GM23338 (cell line): ENCODE measurements at regions not wholly inside any gene's neighbourhood (a gene's known extent, or its start where the extent isn't known, plus 50 kb on each side); places are given as distances from the start of the nearest gene placed in this dataset.
A peak's percentile ranks its signal among the peaks of the same experiment; 100 is the strongest.
"Not testable (repeated sequence)": the region's sequence is repeated elsewhere in the genome, so short reads cannot be mapped to it uniquely, and the experiment has no call there.

ENCODE experiments used
- ATAC-seq: fragments of 200-7000 bp; cut with Tn5 transposase; 3 replicates; pipeline ENCODE4 v1.9.1; 2020
- DNase-seq: peaks from one replicate; pipeline ENCODE4 v3.0.0-alpha.2; 2015; ENCODE audit warnings: low spot score
- H2AFZ ChIP-seq: fragments of 200-600 bp; sonication (generic); 2 replicates; pipeline ENCODE4 v1.8.0; 2016; ENCODE audit warnings: antibody characterized with exemption, mild to moderate bottlenecking, moderate library complexity
- H3F3A ChIP-seq: fragments of 200-600 bp; sonication (generic); replicated peaks from 2 replicates; pipeline ENCODE4 v1.8.0; 2017; ENCODE audit warnings: antibody characterized with exemption, mixed run types, low read depth
- H3K27ac ChIP-seq: fragments of 200-600 bp; sonication (generic); 2 replicates; pipeline ENCODE4 v1.6.1; 2016; ENCODE audit warnings: low read depth
- H3K27me3 ChIP-seq: fragments of 200-600 bp; sonication (generic); 2 replicates; pipeline ENCODE4 v1.8.0; 2016; ENCODE audit warnings: mild to moderate bottlenecking, mixed run types, moderate library complexity; ENCODE audit not compliant: insufficient read depth
- H3K36me3 ChIP-seq: fragments of 200-600 bp; sonication (generic); 2 replicates; pipeline ENCODE4 v1.8.0; 2016; ENCODE audit warnings: mild to moderate bottlenecking; ENCODE audit not compliant: insufficient read depth
- H3K4me1 ChIP-seq: fragments of 200-600 bp; sonication (generic); 2 replicates; pipeline ENCODE4 v1.8.0; 2016; ENCODE audit warnings: mild to moderate bottlenecking, moderate library complexity; ENCODE audit not compliant: insufficient read depth
- H3K4me2 ChIP-seq: fragments of 200-600 bp; sonication (generic); 2 replicates; pipeline ENCODE4 v1.7.1; 2017; ENCODE audit warnings: mixed run types
- H3K4me3 ChIP-seq: fragments of 200-600 bp; sonication (generic); 2 replicates; pipeline ENCODE4 v1.6.1; 2016; ENCODE audit warnings: mixed run types
- H3K79me2 ChIP-seq: fragments of 200-600 bp; sonication (generic); replicated peaks from 2 replicates; pipeline ENCODE4 v1.8.0; 2017; ENCODE audit warnings: mild to moderate bottlenecking; ENCODE audit not compliant: insufficient read depth
- H3K9me2 ChIP-seq: fragments of 200-600 bp; sonication (generic); 2 replicates; pipeline ENCODE4 v1.8.0; 2017; ENCODE audit not compliant: insufficient read depth
- H4K20me1 ChIP-seq: fragments of 200-600 bp; sonication (generic); replicated peaks from 2 replicates; pipeline ENCODE4 v1.8.0; 2017; ENCODE audit warnings: mild to moderate bottlenecking; ENCODE audit not compliant: insufficient read depth
- H3K27ac Mint-ChIP-seq: 2 replicates; pipeline ENCODE4 v1.8.0; 2020; ENCODE audit warnings: inconsistent platforms, mild to moderate bottlenecking, moderate library complexity, mixed read lengths
- H3K27me3 Mint-ChIP-seq: 3 replicates; pipeline ENCODE4 v1.8.0; 2022; ENCODE audit warnings: low read depth, mild to moderate bottlenecking, moderate library complexity, mixed read lengths, inconsistent platforms; ENCODE audit not compliant: insufficient read depth, poor library complexity
- H3K36me3 Mint-ChIP-seq: 3 replicates; pipeline ENCODE4 v1.8.0; 2021; ENCODE audit warnings: low read depth, mild to moderate bottlenecking, inconsistent platforms, moderate library complexity, mixed read lengths
- H3K4me1 Mint-ChIP-seq: 3 replicates; pipeline ENCODE4 v1.8.0; 2020; ENCODE audit warnings: mild to moderate bottlenecking, inconsistent platforms, mixed read lengths
- H3K4me3 Mint-ChIP-seq: 3 replicates; pipeline ENCODE4 v1.8.0; 2021; ENCODE audit warnings: moderate library complexity, mild to moderate bottlenecking, inconsistent platforms, mixed read lengths
- H3K9me3 Mint-ChIP-seq: 3 replicates; pipeline ENCODE4 v1.8.0; 2020; ENCODE audit warnings: moderate library complexity, mild to moderate bottlenecking, inconsistent platforms, mixed read lengths
- CREB1 ChIP-seq: fragments of 250-450 bp; sonication (Bioruptor Pico); IDR thresholded peaks from 2 replicates; pipeline ENCODE4 v1.5.0; 2020; ENCODE audit warnings: low read depth, mild to moderate bottlenecking, moderate library complexity
- EZH2 ChIP-seq: fragments of 200-600 bp; sonication (generic); IDR thresholded peaks from one replicate; pipeline ENCODE4 v1.8.0; 2017; ENCODE audit warnings: antibody characterized with exemption, mild to moderate bottlenecking, low read depth; ENCODE audit not compliant: unreplicated experiment
- EZH2phosphoT487 ChIP-seq: fragments of 200-600 bp; sonication (generic); IDR thresholded peaks from one replicate; pipeline ENCODE4 v1.8.1; 2018; ENCODE audit warnings: antibody characterized with exemption; ENCODE audit not compliant: unreplicated experiment
- JUNB ChIP-seq: IDR thresholded peaks from one replicate; pipeline ENCODE4 v1.6.1; 2016; ENCODE audit warnings: antibody characterized with exemption; ENCODE audit not compliant: unreplicated experiment
- NANOG ChIP-seq: IDR thresholded peaks from 2 replicates; pipeline ENCODE4 v1.6.1; 2016; ENCODE audit warnings: antibody characterized with exemption, borderline replicate concordance
- POLR2AphosphoS5 ChIP-seq: IDR thresholded peaks from 2 replicates; pipeline ENCODE4 v1.6.1; 2016; ENCODE audit warnings: antibody characterized with exemption, low read depth
- ZNF114 ChIP-seq: fragments of 250-450 bp; sonication (Bioruptor Pico); IDR thresholded peaks from 2 replicates; pipeline ENCODE4 v1.5.0; 2020; ENCODE audit warnings: mild to moderate bottlenecking, moderate library complexity
- ZNF331 ChIP-seq: fragments of 250-450 bp; sonication (Bioruptor Pico); IDR thresholded peaks from 2 replicates; pipeline ENCODE4 v1.5.0; 2020; ENCODE audit warnings: low read depth, mild to moderate bottlenecking, moderate library complexity
- TF ChIP-seq, protein P1 (sequence below): IDR thresholded peaks from 2 replicates; pipeline ENCODE4 v1.6.1; 2016; ENCODE audit warnings: antibody characterized with exemption
- TF ChIP-seq, protein P2 (sequence below), 2 experiments: fragments of 200-600 bp in 1 of 2; sonication (generic) in 1 of 2; conservative IDR thresholded peaks; 2 replicates each; pipeline versions ENCODE4 v1.5.1 to v1.6.1; 2016 to 2017; ENCODE audit warnings: antibody characterized with exemption in 2 of 2, low read depth in 2 of 2, mild to moderate bottlenecking in 2 of 2, moderate library complexity in 1 of 2
- TF ChIP-seq, protein P3 (sequence below): IDR thresholded peaks from one replicate; pipeline ENCODE4 v1.6.1; 2018; ENCODE audit warnings: antibody characterized with exemption; ENCODE audit not compliant: unreplicated experiment

DNA sequence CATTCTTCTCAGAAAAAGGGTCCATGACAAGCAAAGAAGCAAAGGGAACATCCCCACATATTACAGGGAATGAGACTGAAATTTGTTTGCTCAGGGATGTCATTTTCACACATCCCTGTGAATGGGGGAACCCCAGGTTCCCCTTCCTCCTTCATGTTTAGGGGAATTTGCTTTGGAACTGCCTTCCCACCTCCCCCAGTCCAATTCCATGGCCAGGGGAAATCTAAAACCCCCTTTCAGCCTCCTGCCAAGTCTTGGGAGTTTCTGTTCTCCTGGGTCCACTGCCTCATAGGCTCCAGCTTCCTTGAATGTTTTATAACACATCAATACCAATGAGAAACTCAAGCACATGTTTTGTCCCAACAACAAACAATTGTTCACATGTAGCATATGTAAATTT is 297.5 kb upstream of the CTNNB1 start:
- Mint-ChIP-seq H3K4me1 (no peaks in the 10 kb centered on the region), H3K27me3 (peaks cover 2% of the 10 kb centered on the region), H3K27ac (no peak overlapping the region), H3K9me3 (peaks cover 6% of the 10 kb centered on the region; the same call in 1 of the 3 replicates), H3K36me3 (peaks cover 4% of the 10 kb centered on the region; the same call in 1 of the 3 replicates), H3K4me3 (no peak overlapping the region)
- no peaks in the 10 kb centered on the region for H4K20me1 ChIP-seq
- no peaks in the 10 kb centered on the region for H3K9me2 ChIP-seq
- H3K4me3 ChIP-seq: no peak overlapping the region
- no peaks in the 10 kb centered on the region for H3K27me3 ChIP-seq
- no peak overlapping the region for H3K27ac ChIP-seq
- TF ChIP-seq ZNF331 (CRISPR knock-in tag): no peak
- TF ChIP-seq EZH2: no peak
- TF ChIP-seq, protein P1, sequence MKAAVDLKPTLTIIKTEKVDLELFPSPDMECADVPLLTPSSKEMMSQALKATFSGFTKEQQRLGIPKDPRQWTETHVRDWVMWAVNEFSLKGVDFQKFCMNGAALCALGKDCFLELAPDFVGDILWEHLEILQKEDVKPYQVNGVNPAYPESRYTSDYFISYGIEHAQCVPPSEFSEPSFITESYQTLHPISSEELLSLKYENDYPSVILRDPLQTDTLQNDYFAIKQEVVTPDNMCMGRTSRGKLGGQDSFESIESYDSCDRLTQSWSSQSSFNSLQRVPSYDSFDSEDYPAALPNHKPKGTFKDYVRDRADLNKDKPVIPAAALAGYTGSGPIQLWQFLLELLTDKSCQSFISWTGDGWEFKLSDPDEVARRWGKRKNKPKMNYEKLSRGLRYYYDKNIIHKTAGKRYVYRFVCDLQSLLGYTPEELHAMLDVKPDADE: no peak
- no peak for TF ChIP-seq NANOG
- no peak for TF ChIP-seq JUNB
- TF ChIP-seq, protein P2, sequence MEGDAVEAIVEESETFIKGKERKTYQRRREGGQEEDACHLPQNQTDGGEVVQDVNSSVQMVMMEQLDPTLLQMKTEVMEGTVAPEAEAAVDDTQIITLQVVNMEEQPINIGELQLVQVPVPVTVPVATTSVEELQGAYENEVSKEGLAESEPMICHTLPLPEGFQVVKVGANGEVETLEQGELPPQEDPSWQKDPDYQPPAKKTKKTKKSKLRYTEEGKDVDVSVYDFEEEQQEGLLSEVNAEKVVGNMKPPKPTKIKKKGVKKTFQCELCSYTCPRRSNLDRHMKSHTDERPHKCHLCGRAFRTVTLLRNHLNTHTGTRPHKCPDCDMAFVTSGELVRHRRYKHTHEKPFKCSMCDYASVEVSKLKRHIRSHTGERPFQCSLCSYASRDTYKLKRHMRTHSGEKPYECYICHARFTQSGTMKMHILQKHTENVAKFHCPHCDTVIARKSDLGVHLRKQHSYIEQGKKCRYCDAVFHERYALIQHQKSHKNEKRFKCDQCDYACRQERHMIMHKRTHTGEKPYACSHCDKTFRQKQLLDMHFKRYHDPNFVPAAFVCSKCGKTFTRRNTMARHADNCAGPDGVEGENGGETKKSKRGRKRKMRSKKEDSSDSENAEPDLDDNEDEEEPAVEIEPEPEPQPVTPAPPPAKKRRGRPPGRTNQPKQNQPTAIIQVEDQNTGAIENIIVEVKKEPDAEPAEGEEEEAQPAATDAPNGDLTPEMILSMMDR (conservative IDR thresholded peaks at IDR 0.05; ENCODE audit: low read depth in 2 of 2): no peak
- ATAC-seq (no peak), DNase-seq (no peak)
- no peak overlapping the region for H3K4me2 ChIP-seq
- H2AFZ ChIP-seq: no peak overlapping the region
- no peaks in the 10 kb centered on the region for H3K79me2 ChIP-seq
- H3K4me1 ChIP-seq: no peaks in the 10 kb centered on the region
- no peaks in the 10 kb centered on the region for H3K36me3 ChIP-seq
- no peaks in the 10 kb centered on the region for H3F3A ChIP-seq

DNA sequence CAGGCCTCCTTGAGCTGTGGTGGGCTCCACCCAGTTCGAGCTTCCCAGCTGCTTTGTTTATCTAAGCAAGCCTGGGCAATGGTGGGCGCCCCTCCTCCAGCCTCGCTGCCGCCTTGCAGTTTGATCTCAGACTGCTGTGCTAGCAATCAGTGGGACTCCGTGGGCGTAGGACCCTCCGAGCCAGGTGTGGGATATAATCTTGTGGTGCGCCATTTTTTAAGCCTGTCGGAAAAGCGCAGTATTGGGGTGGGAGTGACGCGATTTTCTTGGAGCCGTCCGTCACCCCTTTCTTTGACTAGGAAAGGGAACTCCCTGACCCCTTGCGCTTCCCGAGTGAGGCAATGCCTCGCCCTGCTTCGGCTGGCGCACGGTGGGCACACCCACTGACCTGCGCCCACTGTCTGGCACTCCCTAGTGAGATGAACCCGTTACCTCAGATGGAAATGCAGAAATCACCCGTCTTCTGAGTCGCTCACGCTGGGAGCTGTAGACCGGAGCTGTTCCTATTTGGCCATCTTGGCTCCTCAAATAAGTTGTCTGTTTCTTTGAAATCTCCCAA is 291.3 kb upstream of the CTNNB1 start:
- not testable (repeated sequence) for H3K27ac ChIP-seq, H3K9me3 Mint-ChIP-seq, H3F3A ChIP-seq, H3K4me1 ChIP-seq, H3K79me2 ChIP-seq, H4K20me1 ChIP-seq, H3K36me3 ChIP-seq, H3K4me1 Mint-ChIP-seq, H3K9me2 ChIP-seq, H3K27me3 ChIP-seq, H3K27me3 Mint-ChIP-seq, H3K36me3 Mint-ChIP-seq
- Histone ChIP-seq H3K4me2 (peak overlapping the region; percentile 77), H3K4me3 (peak overlapping the region; percentile 59), H2AFZ (peak overlapping the region; percentile 93)
- ATAC-seq (peak; percentile 28; the same call in 1 of the 3 replicates), DNase-seq (peak; percentile 32)
- Mint-ChIP-seq H3K4me3 (peak overlapping the region; percentile 71), H3K27ac (peak overlapping the region; percentile 67; the same call in 1 of the 2 replicates)

DNA sequence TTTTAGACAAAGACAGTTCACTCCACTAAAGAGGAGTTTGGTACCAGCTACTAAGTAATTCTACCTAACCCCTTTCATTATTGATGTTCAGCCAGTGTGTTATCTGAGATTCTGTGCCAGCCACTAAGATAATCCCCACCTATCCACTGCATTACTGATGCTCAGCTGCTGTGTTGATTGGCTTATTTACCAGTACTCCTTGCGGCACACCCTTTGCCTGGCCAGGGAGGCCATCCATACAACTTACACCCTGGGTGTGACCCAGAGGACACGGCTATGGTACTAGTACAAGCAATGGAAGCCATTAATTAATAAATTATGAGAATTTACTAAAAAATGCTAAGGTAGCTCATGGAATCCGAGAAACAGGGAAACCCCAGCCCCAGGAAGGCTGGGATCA is 290.7 kb upstream of the CTNNB1 start:
- peaks cover 4% of the 10 kb centered on the region; the same call in 1 of the 3 replicates for H3K36me3 Mint-ChIP-seq
- Histone ChIP-seq H3K4me3 (peak overlapping the region; percentile 59), H3K27ac (no peak overlapping the region), H3K36me3 (no peaks in the 10 kb centered on the region), H3K79me2 (no peaks in the 10 kb centered on the region), H3K4me2 (peak overlapping the region; percentile 77), H3F3A (no peaks in the 10 kb centered on the region), H3K4me1 (no peaks in the 10 kb centered on the region), H3K9me2 (peaks cover 7% of the 10 kb centered on the region; the same call in 1 of the 2 replicates), H3K27me3 (no peaks in the 10 kb centered on the region), H4K20me1 (no peaks in the 10 kb centered on the region), H2AFZ (peak overlapping the region; percentile 93)
- H3K27me3 Mint-ChIP-seq: no peaks in the 10 kb centered on the region
- ATAC-seq (peak; percentile 76), DNase-seq (no peak)
- no peak overlapping the region for H3K27ac Mint-ChIP-seq
- peaks cover 4% of the 10 kb centered on the region; the same call in 1 of the 3 replicates for H3K9me3 Mint-ChIP-seq
- H3K4me1 Mint-ChIP-seq: peaks cover 4% of the 10 kb centered on the region; the same call in 1 of the 3 replicates
- no peak overlapping the region for H3K4me3 Mint-ChIP-seq
- TF ChIP-seq, protein P3, sequence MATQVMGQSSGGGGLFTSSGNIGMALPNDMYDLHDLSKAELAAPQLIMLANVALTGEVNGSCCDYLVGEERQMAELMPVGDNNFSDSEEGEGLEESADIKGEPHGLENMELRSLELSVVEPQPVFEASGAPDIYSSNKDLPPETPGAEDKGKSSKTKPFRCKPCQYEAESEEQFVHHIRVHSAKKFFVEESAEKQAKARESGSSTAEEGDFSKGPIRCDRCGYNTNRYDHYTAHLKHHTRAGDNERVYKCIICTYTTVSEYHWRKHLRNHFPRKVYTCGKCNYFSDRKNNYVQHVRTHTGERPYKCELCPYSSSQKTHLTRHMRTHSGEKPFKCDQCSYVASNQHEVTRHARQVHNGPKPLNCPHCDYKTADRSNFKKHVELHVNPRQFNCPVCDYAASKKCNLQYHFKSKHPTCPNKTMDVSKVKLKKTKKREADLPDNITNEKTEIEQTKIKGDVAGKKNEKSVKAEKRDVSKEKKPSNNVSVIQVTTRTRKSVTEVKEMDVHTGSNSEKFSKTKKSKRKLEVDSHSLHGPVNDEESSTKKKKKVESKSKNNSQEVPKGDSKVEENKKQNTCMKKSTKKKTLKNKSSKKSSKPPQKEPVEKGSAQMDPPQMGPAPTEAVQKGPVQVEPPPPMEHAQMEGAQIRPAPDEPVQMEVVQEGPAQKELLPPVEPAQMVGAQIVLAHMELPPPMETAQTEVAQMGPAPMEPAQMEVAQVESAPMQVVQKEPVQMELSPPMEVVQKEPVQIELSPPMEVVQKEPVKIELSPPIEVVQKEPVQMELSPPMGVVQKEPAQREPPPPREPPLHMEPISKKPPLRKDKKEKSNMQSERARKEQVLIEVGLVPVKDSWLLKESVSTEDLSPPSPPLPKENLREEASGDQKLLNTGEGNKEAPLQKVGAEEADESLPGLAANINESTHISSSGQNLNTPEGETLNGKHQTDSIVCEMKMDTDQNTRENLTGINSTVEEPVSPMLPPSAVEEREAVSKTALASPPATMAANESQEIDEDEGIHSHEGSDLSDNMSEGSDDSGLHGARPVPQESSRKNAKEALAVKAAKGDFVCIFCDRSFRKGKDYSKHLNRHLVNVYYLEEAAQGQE: no peak
- TF ChIP-seq POLR2AphosphoS5 (no peak), EZH2phosphoT487 (no peak), CREB1 (CRISPR knock-in tag) (no peak), ZNF114 (CRISPR knock-in tag) (no peak), JUNB (no peak)
- TF ChIP-seq, protein P2 (conservative IDR thresholded peaks at IDR 0.05; ENCODE audit: low read depth in 2 of 2): no peak
